Transverse colon (tissue), 4 donors: ENCODE measurements at regions not wholly inside any gene's neighbourhood (a gene's known extent, or its start where the extent isn't known, plus 50 kb on each side); places are given as distances from the start of the nearest gene placed in this dataset.

Experiments used
- DNase-seq: peaks from one replicate; pipeline ENCODE4 v3.0.0-alpha.2; 2019
- H3K27ac ChIP-seq, 4 donors: fragments of 200-600 bp; sonication (generic); 2 replicates each; pipeline ENCODE4 v1.5.1; 2016 to 2018; ENCODE audit warnings: inconsistent platforms in 4 of 4
- H3K27me3 ChIP-seq: fragments of 200-600 bp; sonication (generic); 2 replicates; pipeline ENCODE4 v1.5.1; 2017; ENCODE audit warnings: inconsistent platforms
- H3K36me3 ChIP-seq, 4 donors: fragments of 200-600 bp; sonication (generic); 2 replicates each; pipeline ENCODE4 v1.5.1; 2017 to 2019; ENCODE audit warnings: inconsistent platforms in 4 of 4
- H3K4me1 ChIP-seq, 4 donors: fragments of 200-600 bp; sonication (generic); 2 replicates each; pipeline ENCODE4 v1.5.1; 2017 to 2020; ENCODE audit warnings: inconsistent platforms in 4 of 4
- H3K4me3 ChIP-seq, 4 donors: fragments of 200-600 bp; sonication (generic); 1 replicate in 1 of 4; 2 replicates in 3 of 4; pipeline versions ENCODE4 v1.5.1 to v1.6.1; 2017 to 2019; ENCODE audit warnings: inconsistent platforms in 4 of 4
- H3K9me3 ChIP-seq, 2 donors: fragments of 200-600 bp; sonication (generic); 2 replicates each; pipeline ENCODE4 v1.5.1; 2017 to 2019; ENCODE audit warnings: inconsistent platforms in 2 of 2
- CTCF ChIP-seq, 5 experiments: fragments of 200-600 bp in 3 of 5; fragments of 450-650 bp in 2 of 5; sonication (generic) in 3 of 5; IDR thresholded peaks; 1 replicate in 2 of 5; 2 replicates in 3 of 5; pipeline ENCODE4 v1.5.1; 2016 to 2017; ENCODE audit warnings: antibody characterized with exemption in 5 of 5, inconsistent platforms in 3 of 5, mild to moderate bottlenecking in 2 of 5, moderate library complexity in 1 of 5
- EP300 ChIP-seq: sonication (generic); formaldehyde crosslinking; IDR thresholded peaks from one replicate; pipeline ENCODE4 v1.6.1; 2017; ENCODE audit warnings: antibody characterized with exemption, low read depth
- POLR2A ChIP-seq: fragments of 450-650 bp; IDR thresholded peaks from one replicate; pipeline ENCODE4 v1.6.1; 2016; ENCODE audit warnings: antibody characterized with exemption, mild to moderate bottlenecking, moderate library complexity
- POLR2AphosphoS5 ChIP-seq, 3 donors: sonication (generic); formaldehyde crosslinking; IDR thresholded peaks; one replicate each; pipeline ENCODE4 v1.6.1; 2016; ENCODE audit warnings: antibody characterized with exemption in 3 of 3
- WGBS, 2 donors: methylation state at CpG; one replicate each; pipeline ENCODE4 v1.1.5; 2018; ENCODE audit warnings: low coverage in 1 of 2; 5-methylcytosine and 5-hydroxymethylcytosine counted together
- in situ Hi-C, 4 donors: fragments of 200-750 bp; cut with MboI; loops; one replicate each; pipeline versions ENCODE4 v1.15.0 to v1.15.1; 2017; ENCODE audit warnings: low sequenced_read_pairs in 3 of 4, low pct_ligation_motif_present in 1 of 4, low pct_unique_long_range_greater_than_20kb in 1 of 4
- intact Hi-C: fragments of 100-400 bp; cut with DNase I; formaldehyde crosslinking; loops from one replicate; pipeline ENCODE4 v1.15.1; 2023; ENCODE audit warnings: low total_unique reads

GRCh38 chr6:142531727-142532126 lies 229.9 kb downstream of the ADGRG6 start:
- Histone ChIP-seq H3K9me3 (no peaks in the 10 kb centered on the region), H3K27me3 (no peaks in the 10 kb centered on the region), H3K4me3 (no peak overlapping the region), H3K27ac (no peak overlapping the region), H3K36me3 (no peaks in the 10 kb centered on the region), H3K4me1 (no peaks in the 10 kb centered on the region)
- intact Hi-C loops, result no loop called here
- in situ Hi-C loops, result no loop called here
- TF ChIP-seq EP300 (no peak), POLR2A (no peak), POLR2AphosphoS5 (IDR thresholded peaks at IDR 0.05) (no peak), CTCF (IDR thresholded peaks at IDR 0.05) (no peak)
- 86 to 100% methylated on average over 1 of the region's 1 CpG for WGBS, 2 donors
- no peak for DNase-seq

GRCh38 chr6:142534076-142534475 lies 232.3 kb downstream of the ADGRG6 start:
- no peak overlapping the region for H3K4me3 ChIP-seq
- no peaks in the 10 kb centered on the region for H3K27me3 ChIP-seq
- intact Hi-C loops, result no loop called here
- in situ Hi-C loops, result no loop called here
- 73% methylated on average over 1 of the region's 1 CpG; no CpG with 5 or more reads in 1 of the 2 donors for WGBS, 2 donors
- H3K9me3 ChIP-seq, result no peaks in the 10 kb centered on the region
- H3K27ac ChIP-seq, result no peak overlapping the region
- H3K36me3 ChIP-seq, result no peaks in the 10 kb centered on the region
- TF ChIP-seq EP300 (no peak), POLR2A (no peak), POLR2AphosphoS5 (IDR thresholded peaks at IDR 0.05) (no peak), CTCF (IDR thresholded peaks at IDR 0.05) (no peak)
- no peaks in the 10 kb centered on the region for H3K4me1 ChIP-seq
- DNase-seq, result no peak

- H3K4me1 ChIP-seq, result no peaks in the 10 kb centered on the region
- H3K27ac ChIP-seq, result no peak overlapping the region
- in situ Hi-C loops, result no loop called here
- TF ChIP-seq CTCF (IDR thresholded peaks at IDR 0.05) (no peak), POLR2A (no peak)
- H3K27me3 ChIP-seq, result no peaks in the 10 kb centered on the region
- no peak for DNase-seq
- WGBS, 2 donors, result 73% methylated on average over 2 of the region's 2 CpGs; no CpG with 5 or more reads in 1 of the 2 donors
- no peaks in the 10 kb centered on the region for H3K9me3 ChIP-seq
- no peaks in the 10 kb centered on the region for H3K36me3 ChIP-seq
- intact Hi-C loops, result no loop called here
- H3K4me3 ChIP-seq, result no peak overlapping the region
Measured at GRCh38 chr6:142534484-142534883, 232.7 kb downstream of the ADGRG6 start.

- 70 to 76% methylated on average over 7 to 11 of the region's 11 CpGs for WGBS, 2 donors
- H3K4me1 ChIP-seq, result no peaks in the 10 kb centered on the region
- no peaks in the 10 kb centered on the region for H3K27me3 ChIP-seq
- in situ Hi-C loops, result no loop called here
- H3K9me3 ChIP-seq, result no peaks in the 10 kb centered on the region
- H3K36me3 ChIP-seq, result no peaks in the 10 kb centered on the region
- H3K27ac ChIP-seq, result no peak overlapping the region
- no peak for TF ChIP-seq POLR2A
- TF ChIP-seq POLR2AphosphoS5 (IDR thresholded peaks at IDR 0.05), result no peak
- TF ChIP-seq CTCF (IDR thresholded peaks at IDR 0.05), result peak in 1 of 5 experiments; percentile 18
- TF ChIP-seq EP300, result no peak
- intact Hi-C loops, result no loop called here
- DNase-seq, result no peak
- no peak overlapping the region for H3K4me3 ChIP-seq
Measured at GRCh38 chr6:142537612-142538478, 236.0 kb downstream of the ADGRG6 start.
